GM12872 (cell line): ENCODE measurements at regions not wholly inside any gene's neighbourhood (a gene's known extent, or its start where the extent isn't known, plus 50 kb on each side); places are given as distances from the start of the nearest gene placed in this dataset.

Experiments
- CTCF ChIP-seq: IDR thresholded peaks from 3 replicates; pipeline ENCODE4 v1.5.1; 2011; ENCODE audit warnings: low read depth, mild to moderate bottlenecking, low read length, moderate library complexity; ENCODE audit not compliant: insufficient read depth

GRCh38 chr22:26927821-26928220 lies 270.4 kb downstream of the MIAT start:
- TF ChIP-seq CTCF = no peak

GRCh38 chr22:26931471-26931870 lies 274.1 kb downstream of the MIAT start:
- TF ChIP-seq CTCF = no peak

DNA sequence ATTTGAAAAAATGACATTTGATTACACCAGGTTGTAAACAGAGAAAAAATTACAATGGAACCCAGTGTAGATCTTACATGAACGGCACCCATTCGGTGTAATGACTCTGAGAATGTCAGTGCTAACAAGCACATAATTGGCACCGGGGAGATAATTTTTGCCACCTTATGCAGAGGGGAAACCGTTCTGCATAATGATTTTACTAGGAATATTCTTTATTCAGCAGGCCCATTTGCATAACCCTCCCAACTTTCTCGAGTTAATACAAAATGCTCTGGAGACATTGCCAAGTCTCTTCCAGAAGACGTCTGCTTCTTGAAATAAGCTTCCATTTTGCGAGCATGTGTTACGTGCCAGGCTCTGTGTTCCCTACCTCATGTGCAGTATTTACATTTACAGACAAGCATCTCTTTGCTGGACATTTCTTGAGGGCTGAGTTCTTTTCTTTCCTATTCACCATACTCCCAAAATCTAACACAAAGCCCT lies 275.8 kb downstream of the MIAT start:
- no peak for TF ChIP-seq CTCF

- TF ChIP-seq CTCF = peak; percentile 32; the same call in 1 of the 3 replicates
These were observed 279.8 kb downstream of the MIAT start for GRCh38 chr22:26937213-26937612.

DNA sequence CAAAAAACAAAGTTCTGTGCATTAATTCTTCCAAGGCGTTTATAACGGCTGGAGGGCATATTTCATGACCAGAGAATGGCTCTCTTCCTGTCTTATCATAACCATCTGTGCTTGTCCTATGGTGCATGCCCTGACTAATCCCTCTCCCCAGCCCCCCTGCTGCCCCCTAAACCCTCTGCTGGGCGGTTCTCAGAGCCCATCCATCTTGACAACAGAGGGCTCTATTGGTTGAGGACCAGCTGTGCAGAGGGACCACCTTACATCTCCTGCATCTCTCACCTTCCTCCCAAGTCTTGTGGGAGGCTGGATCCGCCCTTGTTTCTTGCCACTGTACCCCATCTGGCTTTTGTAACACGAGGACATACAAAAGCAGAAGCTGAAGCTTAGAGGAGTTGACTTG lies 282.1 kb downstream of the MIAT start:
- TF ChIP-seq CTCF = no peak

DNA sequence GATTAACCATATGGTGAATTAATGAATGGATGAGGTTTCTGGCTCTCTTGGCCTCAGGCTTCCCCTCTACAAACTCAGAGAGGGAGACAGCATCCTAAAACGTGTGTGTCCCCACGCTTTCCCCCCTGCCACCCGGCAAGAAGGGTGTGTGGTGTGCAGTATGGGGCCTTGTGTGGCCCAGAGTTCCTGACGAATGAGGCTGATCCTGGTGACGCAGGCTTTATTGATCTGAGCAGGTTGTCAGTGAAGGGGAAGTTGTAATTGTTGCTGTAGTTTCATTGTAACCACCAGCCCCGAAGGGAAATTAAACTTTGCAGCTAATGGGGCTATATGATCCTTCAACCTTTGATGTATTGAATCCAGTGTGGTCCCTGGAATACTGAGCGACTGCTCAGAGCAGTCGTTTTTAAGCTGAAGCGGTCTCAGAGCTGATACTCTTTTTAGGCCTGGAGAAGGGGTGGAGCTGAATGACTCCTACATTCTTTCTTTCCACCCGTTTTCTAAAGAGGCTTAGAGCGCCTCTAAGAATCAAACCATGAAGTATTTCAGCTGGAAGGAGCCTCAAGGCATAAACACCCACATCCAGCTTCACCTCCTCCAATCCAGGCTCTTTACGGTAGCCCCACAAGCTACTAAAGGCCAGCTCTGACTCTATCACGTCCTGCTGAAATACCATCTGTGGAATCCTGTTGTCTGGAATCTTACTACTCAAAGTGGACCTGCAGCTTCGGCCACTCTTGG lies 284.7 kb downstream of the MIAT start:
- TF ChIP-seq CTCF = no peak

- no peak for TF ChIP-seq CTCF
These were observed 285.2 kb downstream of the MIAT start for GRCh38 chr22:26942637-26942957.
